ENCODE measurements at regions not wholly inside any gene's neighbourhood (a gene's known extent, or its start where the extent isn't known, plus 50 kb on each side); places are given as distances from the start of the nearest gene placed in this dataset.

DNA sequence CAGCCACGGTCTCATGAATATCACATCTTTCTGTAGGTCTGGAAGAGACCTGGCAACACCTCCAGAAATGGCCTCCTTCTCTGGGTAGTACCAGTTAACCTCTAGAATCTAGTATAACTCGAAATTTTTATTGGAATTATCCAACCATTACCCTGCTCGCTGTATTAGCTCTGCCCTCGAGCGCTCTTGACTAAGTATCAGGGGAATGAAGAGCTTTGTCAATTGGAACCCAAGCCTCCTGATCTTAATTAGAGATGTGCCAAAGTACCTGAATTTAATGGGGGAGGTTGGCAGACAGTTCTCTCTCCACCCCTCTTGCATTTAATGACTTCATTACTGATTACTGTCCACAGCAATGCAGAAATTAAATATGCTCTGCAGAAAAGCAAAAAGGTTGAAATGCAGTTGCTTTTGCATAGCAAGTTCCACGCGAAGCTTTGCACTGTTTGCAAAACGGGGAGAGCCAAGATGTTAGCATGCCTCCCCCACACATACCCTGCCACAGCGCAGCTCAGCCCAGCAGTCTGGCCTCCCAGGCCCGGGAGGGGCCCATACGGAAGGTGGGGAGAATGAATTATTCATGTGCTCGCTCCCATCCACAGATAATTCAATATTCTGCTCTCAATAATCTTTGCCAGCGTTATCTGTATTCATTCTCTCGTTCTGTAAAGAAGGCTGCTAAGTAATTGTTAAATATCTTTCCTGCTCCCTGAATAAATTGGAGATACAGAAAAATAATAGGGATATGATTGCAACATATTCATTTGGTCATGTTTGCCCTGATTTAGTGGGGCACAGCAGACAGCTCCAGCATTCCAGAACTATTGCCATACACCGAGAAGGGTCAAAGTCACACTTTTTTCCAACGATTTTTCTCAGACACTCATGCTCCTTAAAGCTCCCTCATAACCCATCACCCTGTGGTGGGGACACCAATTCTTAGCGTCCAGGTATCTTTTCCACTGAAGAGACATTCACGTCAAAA lies 305.8 kb downstream of the CDH26 start:
- Histone ChIP-seq H3K79me2 (ENCODE audit: low read length) (no peaks in the 10 kb centered on the region), H4K20me1 (ENCODE audit: insufficient read depth, low read length) (no peaks in the 10 kb centered on the region), H2AFZ (ENCODE audit: low read length) (no peak overlapping the region), H3K9me3 (replicated peaks; ENCODE audit: insufficient read depth, low read length) (no peaks in the 10 kb centered on the region), H3K9me2 (replicated peaks; ENCODE audit: insufficient read depth, low read length) (no peaks in the 10 kb centered on the region), H3K4me3 (ENCODE audit: low read length) (no peak overlapping the region), H3K4me1 (ENCODE audit: low read length) (no peaks in the 10 kb centered on the region), H3K27ac (ENCODE audit: low read length) (no peak overlapping the region), H3K27me3 (replicated peaks; ENCODE audit: insufficient read depth, low read length) (no peaks in the 10 kb centered on the region), H3K9ac (ENCODE audit: low read length) (no peak overlapping the region), H3F3A (ENCODE audit: insufficient read depth, low read length) (no peaks in the 10 kb centered on the region), H3K4me2 (ENCODE audit: low read depth, low read length) (no peak overlapping the region), H3K36me3 (replicated peaks; ENCODE audit: insufficient read depth, low read length) (no peaks in the 10 kb centered on the region)
- no peak for DNase-seq
- TF ChIP-seq EZH2phosphoT487 (IDR thresholded peaks at IDR 0.05; ENCODE audit: low read length) (no peak), EZH2 (optimal IDR thresholded peaks at IDR 0.05; ENCODE audit: low read depth, low read length) (no peak)
- TF ChIP-seq, protein P1, sequence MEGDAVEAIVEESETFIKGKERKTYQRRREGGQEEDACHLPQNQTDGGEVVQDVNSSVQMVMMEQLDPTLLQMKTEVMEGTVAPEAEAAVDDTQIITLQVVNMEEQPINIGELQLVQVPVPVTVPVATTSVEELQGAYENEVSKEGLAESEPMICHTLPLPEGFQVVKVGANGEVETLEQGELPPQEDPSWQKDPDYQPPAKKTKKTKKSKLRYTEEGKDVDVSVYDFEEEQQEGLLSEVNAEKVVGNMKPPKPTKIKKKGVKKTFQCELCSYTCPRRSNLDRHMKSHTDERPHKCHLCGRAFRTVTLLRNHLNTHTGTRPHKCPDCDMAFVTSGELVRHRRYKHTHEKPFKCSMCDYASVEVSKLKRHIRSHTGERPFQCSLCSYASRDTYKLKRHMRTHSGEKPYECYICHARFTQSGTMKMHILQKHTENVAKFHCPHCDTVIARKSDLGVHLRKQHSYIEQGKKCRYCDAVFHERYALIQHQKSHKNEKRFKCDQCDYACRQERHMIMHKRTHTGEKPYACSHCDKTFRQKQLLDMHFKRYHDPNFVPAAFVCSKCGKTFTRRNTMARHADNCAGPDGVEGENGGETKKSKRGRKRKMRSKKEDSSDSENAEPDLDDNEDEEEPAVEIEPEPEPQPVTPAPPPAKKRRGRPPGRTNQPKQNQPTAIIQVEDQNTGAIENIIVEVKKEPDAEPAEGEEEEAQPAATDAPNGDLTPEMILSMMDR (IDR thresholded peaks at IDR 0.05; ENCODE audit: low read length): no peak

DNA sequence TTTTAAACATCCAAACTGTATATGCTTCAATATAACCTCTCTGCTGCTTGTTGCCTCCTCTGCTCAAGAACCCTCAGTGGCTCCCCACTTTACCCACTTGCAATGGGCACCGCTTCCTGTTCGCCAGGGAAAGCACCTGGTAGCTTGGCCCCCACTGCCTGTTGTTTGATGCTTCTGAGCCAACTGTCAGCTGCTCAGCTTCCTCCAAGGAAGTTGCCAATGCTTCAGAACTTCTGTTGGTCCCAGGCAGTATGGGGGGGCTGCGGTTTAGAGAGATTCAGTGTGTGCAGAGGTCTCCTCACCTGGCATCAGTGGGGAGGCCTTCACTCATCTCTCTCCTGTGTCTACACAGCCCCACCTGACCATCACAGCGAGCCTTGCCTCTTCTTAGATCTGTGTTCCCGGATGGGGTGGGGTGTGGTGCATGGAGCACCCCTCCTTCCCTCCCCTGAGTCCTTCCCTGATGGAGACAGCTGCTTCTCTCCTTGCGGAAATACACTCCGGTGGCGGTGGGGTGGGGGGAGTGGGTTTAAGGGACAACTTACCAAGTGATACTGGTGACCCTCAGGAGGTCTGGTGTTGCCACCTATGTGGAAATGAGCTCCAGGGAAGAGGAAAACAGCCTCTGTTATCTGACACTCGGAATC lies 308.1 kb downstream of the CDH26 start:
- Histone ChIP-seq H3K4me1 (ENCODE audit: low read length) (no peaks in the 10 kb centered on the region), H3F3A (ENCODE audit: insufficient read depth, low read length) (no peaks in the 10 kb centered on the region), H3K4me2 (ENCODE audit: low read depth, low read length) (no peak overlapping the region), H3K27me3 (replicated peaks; ENCODE audit: insufficient read depth, low read length) (no peaks in the 10 kb centered on the region), H3K9me2 (replicated peaks; ENCODE audit: insufficient read depth, low read length) (no peaks in the 10 kb centered on the region), H3K4me3 (ENCODE audit: low read length) (no peak overlapping the region), H3K9me3 (replicated peaks; ENCODE audit: insufficient read depth, low read length) (no peaks in the 10 kb centered on the region), H3K36me3 (replicated peaks; ENCODE audit: insufficient read depth, low read length) (no peaks in the 10 kb centered on the region), H3K27ac (ENCODE audit: low read length) (no peak overlapping the region), H3K79me2 (ENCODE audit: low read length) (no peaks in the 10 kb centered on the region), H3K9ac (ENCODE audit: low read length) (no peak overlapping the region), H4K20me1 (ENCODE audit: insufficient read depth, low read length) (no peaks in the 10 kb centered on the region), H2AFZ (ENCODE audit: low read length) (no peak overlapping the region)
- DNase-seq: no peak
- TF ChIP-seq EZH2 (optimal IDR thresholded peaks at IDR 0.05; ENCODE audit: low read depth, low read length) (no peak), EZH2phosphoT487 (IDR thresholded peaks at IDR 0.05; ENCODE audit: low read length) (no peak)
- TF ChIP-seq, protein P1 (IDR thresholded peaks at IDR 0.05; ENCODE audit: low read length): no peak

DNA sequence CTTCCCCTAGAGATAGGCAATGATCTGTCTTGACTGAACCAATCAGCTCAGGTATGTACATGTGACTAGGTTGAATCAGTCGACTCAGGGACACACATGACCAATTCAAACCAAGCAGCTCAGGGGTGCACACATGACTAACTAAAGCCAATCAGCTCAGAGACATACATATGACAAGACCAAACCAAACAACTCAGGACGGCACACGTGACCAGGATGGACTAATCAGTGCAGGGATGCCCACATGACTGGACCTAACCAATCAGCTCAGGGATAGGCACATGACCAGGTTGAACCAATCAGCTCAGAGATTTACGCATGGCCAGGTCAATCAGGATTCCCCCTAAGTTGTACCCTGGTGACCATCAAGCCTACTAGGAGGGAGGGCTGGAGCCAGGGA lies 310.3 kb downstream of the CDH26 start:
- Histone ChIP-seq H3K27me3 (replicated peaks; ENCODE audit: insufficient read depth, low read length) (no peaks in the 10 kb centered on the region), H3K9me2 (replicated peaks; ENCODE audit: insufficient read depth, low read length) (no peaks in the 10 kb centered on the region), H3K4me1 (ENCODE audit: low read length) (no peaks in the 10 kb centered on the region), H3K4me3 (ENCODE audit: low read length) (no peak overlapping the region), H3K9me3 (replicated peaks; ENCODE audit: insufficient read depth, low read length) (no peaks in the 10 kb centered on the region), H3K27ac (ENCODE audit: low read length) (no peak overlapping the region), H3K79me2 (ENCODE audit: low read length) (no peaks in the 10 kb centered on the region), H2AFZ (ENCODE audit: low read length) (no peak overlapping the region), H3K9ac (ENCODE audit: low read length) (no peak overlapping the region), H3F3A (ENCODE audit: insufficient read depth, low read length) (no peaks in the 10 kb centered on the region), H3K4me2 (ENCODE audit: low read depth, low read length) (no peak overlapping the region), H3K36me3 (replicated peaks; ENCODE audit: insufficient read depth, low read length) (no peaks in the 10 kb centered on the region), H4K20me1 (ENCODE audit: insufficient read depth, low read length) (no peaks in the 10 kb centered on the region)
- no peak for DNase-seq
- TF ChIP-seq EZH2phosphoT487 (IDR thresholded peaks at IDR 0.05; ENCODE audit: low read length) (no peak), EZH2 (optimal IDR thresholded peaks at IDR 0.05; ENCODE audit: low read depth, low read length) (no peak)
- TF ChIP-seq, protein P1 (IDR thresholded peaks at IDR 0.05; ENCODE audit: low read length): no peak
